ENCODE measurements at regions not wholly inside any gene's neighbourhood (a gene's known extent, or its start where the extent isn't known, plus 50 kb on each side); places are given as distances from the start of the nearest gene placed in this dataset.

DNA sequence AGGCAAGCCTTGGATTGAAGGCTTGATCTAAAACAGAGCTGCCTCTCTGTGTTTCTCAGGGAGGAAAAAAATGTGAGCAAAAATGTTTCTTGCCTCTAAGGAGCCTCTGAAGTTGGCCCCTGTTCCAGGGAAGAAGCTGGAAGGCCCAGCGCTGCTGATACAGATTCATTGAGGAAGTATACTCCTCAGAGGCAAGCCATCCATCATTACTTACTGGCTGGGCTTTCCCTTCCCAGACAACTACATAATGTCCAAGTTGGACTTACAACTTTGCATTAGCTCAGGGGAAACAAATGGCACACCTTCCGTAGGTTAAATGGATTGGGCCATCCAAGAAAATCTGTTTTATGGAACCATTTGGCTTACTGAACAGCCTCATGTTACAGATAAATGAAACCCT lies 263.7 kb upstream of the SEL1L start:
- H3K9ac ChIP-seq (ENCODE audit: low read depth, low read length) = no peak overlapping the region
- H3K27me3 ChIP-seq (ENCODE audit: insufficient read depth, low read length, poor library complexity) = no peaks in the 10 kb centered on the region
- H4K20me1 ChIP-seq (ENCODE audit: insufficient read depth, low read length) = no peaks in the 10 kb centered on the region
- DNase-seq (no peak), ATAC-seq (ENCODE audit: insufficient read depth, low read depth) (no peak)
- no peaks in the 10 kb centered on the region for H3K9me3 ChIP-seq (ENCODE audit: insufficient read depth, low read length, severe bottlenecking)
- H3K36me3 ChIP-seq (ENCODE audit: insufficient read depth, low read length) = no peaks in the 10 kb centered on the region
- H2AFZ ChIP-seq (ENCODE audit: low read depth, low read length) = no peak overlapping the region
- H3K79me2 ChIP-seq (ENCODE audit: insufficient read depth, low read length) = no peaks in the 10 kb centered on the region
- no peak overlapping the region for H3K4me2 ChIP-seq (ENCODE audit: insufficient read depth, low read length)
- H3K4me3 ChIP-seq (ENCODE audit: low read depth in 1 of 2, low read length in 2 of 2) = no peak overlapping the region
- no peak for TF ChIP-seq EZH2 (IDR thresholded peaks at IDR 0.05; ENCODE audit: borderline replicate concordance, low read depth, low read length, severe bottlenecking)
- TF ChIP-seq, protein P1, sequence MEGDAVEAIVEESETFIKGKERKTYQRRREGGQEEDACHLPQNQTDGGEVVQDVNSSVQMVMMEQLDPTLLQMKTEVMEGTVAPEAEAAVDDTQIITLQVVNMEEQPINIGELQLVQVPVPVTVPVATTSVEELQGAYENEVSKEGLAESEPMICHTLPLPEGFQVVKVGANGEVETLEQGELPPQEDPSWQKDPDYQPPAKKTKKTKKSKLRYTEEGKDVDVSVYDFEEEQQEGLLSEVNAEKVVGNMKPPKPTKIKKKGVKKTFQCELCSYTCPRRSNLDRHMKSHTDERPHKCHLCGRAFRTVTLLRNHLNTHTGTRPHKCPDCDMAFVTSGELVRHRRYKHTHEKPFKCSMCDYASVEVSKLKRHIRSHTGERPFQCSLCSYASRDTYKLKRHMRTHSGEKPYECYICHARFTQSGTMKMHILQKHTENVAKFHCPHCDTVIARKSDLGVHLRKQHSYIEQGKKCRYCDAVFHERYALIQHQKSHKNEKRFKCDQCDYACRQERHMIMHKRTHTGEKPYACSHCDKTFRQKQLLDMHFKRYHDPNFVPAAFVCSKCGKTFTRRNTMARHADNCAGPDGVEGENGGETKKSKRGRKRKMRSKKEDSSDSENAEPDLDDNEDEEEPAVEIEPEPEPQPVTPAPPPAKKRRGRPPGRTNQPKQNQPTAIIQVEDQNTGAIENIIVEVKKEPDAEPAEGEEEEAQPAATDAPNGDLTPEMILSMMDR (IDR thresholded peaks at IDR 0.05; ENCODE audit: borderline replicate concordance, extremely low read depth, low read length, poor library complexity, severe bottlenecking) = no peak
- no peak overlapping the region for H3K27ac ChIP-seq (ENCODE audit: low read length)
- H3K4me1 ChIP-seq (ENCODE audit: insufficient read depth, low read length) = no peaks in the 10 kb centered on the region

DNA sequence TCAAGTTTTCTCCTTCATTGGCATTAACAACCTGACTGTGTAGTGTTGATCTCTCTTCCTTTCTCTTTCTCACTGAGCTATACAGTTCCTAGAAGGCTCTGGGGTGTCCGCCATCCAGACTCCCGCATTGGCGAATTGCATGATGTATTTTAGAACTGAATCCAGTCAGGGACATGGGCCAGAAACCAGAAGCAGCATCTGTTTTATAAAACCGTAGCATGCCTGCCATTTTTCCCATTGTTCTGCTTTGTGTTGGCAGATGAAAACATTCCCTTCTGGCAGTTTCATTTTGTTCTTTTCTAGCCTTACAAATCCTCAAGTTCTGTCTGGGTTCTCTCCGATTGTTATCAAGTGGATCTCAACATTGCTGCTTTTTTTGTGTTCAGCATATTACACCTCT lies 268.3 kb upstream of the SEL1L start:
- Histone ChIP-seq H4K20me1 (ENCODE audit: insufficient read depth, low read length) (no peaks in the 10 kb centered on the region), H3K9me3 (ENCODE audit: insufficient read depth, low read length, severe bottlenecking) (no peaks in the 10 kb centered on the region), H3K4me1 (ENCODE audit: insufficient read depth, low read length) (no peaks in the 10 kb centered on the region), H3K9ac (ENCODE audit: low read depth, low read length) (no peak overlapping the region), H3K36me3 (ENCODE audit: insufficient read depth, low read length) (no peaks in the 10 kb centered on the region), H2AFZ (ENCODE audit: low read depth, low read length) (no peak overlapping the region), H3K4me3 (ENCODE audit: low read depth in 1 of 2, low read length in 2 of 2) (no peak overlapping the region), H3K79me2 (ENCODE audit: insufficient read depth, low read length) (no peaks in the 10 kb centered on the region), H3K4me2 (ENCODE audit: insufficient read depth, low read length) (no peak overlapping the region), H3K27me3 (ENCODE audit: insufficient read depth, low read length, poor library complexity) (no peaks in the 10 kb centered on the region), H3K27ac (ENCODE audit: low read length) (no peak overlapping the region)
- ATAC-seq (ENCODE audit: insufficient read depth, low read depth) = no peak
- TF ChIP-seq, protein P1 (IDR thresholded peaks at IDR 0.05; ENCODE audit: borderline replicate concordance, extremely low read depth, low read length, poor library complexity, severe bottlenecking) = no peak
- TF ChIP-seq EZH2 (IDR thresholded peaks at IDR 0.05; ENCODE audit: borderline replicate concordance, low read depth, low read length, severe bottlenecking) = no peak
- DNase-seq = no peak

DNA sequence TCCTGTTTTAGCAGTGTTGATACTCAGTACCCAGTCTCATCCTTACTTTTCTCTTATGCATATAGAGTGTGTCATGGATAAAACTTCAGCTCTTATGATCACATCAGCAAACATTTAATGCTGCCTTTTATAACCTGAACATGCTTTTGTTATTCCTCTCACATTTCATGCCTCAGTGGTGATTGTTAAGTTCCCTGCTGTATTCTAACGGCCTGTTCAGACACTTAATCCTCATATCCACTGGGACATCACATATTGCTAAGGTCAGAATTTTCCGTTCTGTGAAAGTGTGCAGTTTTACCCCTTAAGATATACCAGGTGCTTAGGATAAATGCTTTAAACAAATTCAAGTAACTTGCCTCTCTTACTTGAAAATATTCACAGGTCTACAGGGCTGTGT lies 268.7 kb upstream of the SEL1L start:
- no peak overlapping the region for H2AFZ ChIP-seq (ENCODE audit: low read depth, low read length)
- no peaks in the 10 kb centered on the region for H3K4me1 ChIP-seq (ENCODE audit: insufficient read depth, low read length)
- ATAC-seq (ENCODE audit: insufficient read depth, low read depth) (no peak), DNase-seq (no peak)
- H3K9me3 ChIP-seq (ENCODE audit: insufficient read depth, low read length, severe bottlenecking) = no peaks in the 10 kb centered on the region
- H4K20me1 ChIP-seq (ENCODE audit: insufficient read depth, low read length) = no peaks in the 10 kb centered on the region
- H3K4me2 ChIP-seq (ENCODE audit: insufficient read depth, low read length) = no peak overlapping the region
- no peak overlapping the region for H3K27ac ChIP-seq (ENCODE audit: low read length)
- TF ChIP-seq, protein P1 (IDR thresholded peaks at IDR 0.05; ENCODE audit: borderline replicate concordance, extremely low read depth, low read length, poor library complexity, severe bottlenecking) = no peak
- no peak for TF ChIP-seq EZH2 (IDR thresholded peaks at IDR 0.05; ENCODE audit: borderline replicate concordance, low read depth, low read length, severe bottlenecking)
- no peak overlapping the region for H3K9ac ChIP-seq (ENCODE audit: low read depth, low read length)
- H3K79me2 ChIP-seq (ENCODE audit: insufficient read depth, low read length) = no peaks in the 10 kb centered on the region
- no peak overlapping the region for H3K4me3 ChIP-seq (ENCODE audit: low read depth in 1 of 2, low read length in 2 of 2)
- no peaks in the 10 kb centered on the region for H3K27me3 ChIP-seq (ENCODE audit: insufficient read depth, low read length, poor library complexity)
- no peaks in the 10 kb centered on the region for H3K36me3 ChIP-seq (ENCODE audit: insufficient read depth, low read length)

DNA sequence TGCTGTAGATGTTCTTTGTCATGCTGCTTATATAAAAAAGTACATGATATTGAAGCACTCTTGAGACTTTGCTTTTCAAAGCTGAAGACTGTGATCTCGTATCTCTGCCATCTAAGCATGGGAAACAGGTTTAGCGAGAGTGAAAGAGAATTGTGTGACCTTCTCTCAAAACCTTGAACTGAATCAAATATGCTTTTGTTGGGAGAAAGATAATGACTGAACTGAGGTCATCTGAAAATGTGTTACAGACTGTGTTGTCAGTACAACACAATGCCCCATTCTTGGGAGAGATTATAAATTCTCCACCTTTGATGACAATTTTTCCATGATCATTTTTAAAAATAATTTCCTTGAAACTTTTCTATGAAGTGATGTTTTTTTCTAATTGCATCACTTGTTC lies 272.1 kb upstream of the SEL1L start:
- no peak for TF ChIP-seq EZH2 (IDR thresholded peaks at IDR 0.05; ENCODE audit: borderline replicate concordance, low read depth, low read length, severe bottlenecking)
- TF ChIP-seq, protein P1 (IDR thresholded peaks at IDR 0.05; ENCODE audit: borderline replicate concordance, extremely low read depth, low read length, poor library complexity, severe bottlenecking) = no peak
- Histone ChIP-seq H3K79me2 (ENCODE audit: insufficient read depth, low read length) (no peaks in the 10 kb centered on the region), H3K4me2 (ENCODE audit: insufficient read depth, low read length) (no peak overlapping the region), H3K27me3 (ENCODE audit: insufficient read depth, low read length, poor library complexity) (peaks cover 5% of the 10 kb centered on the region), H3K4me1 (ENCODE audit: insufficient read depth, low read length) (no peaks in the 10 kb centered on the region), H2AFZ (ENCODE audit: low read depth, low read length) (no peak overlapping the region), H3K9me3 (ENCODE audit: insufficient read depth, low read length, severe bottlenecking) (no peaks in the 10 kb centered on the region), H3K36me3 (ENCODE audit: insufficient read depth, low read length) (no peaks in the 10 kb centered on the region), H4K20me1 (ENCODE audit: insufficient read depth, low read length) (no peaks in the 10 kb centered on the region), H3K27ac (ENCODE audit: low read length) (no peak overlapping the region), H3K9ac (ENCODE audit: low read depth, low read length) (no peak overlapping the region), H3K4me3 (ENCODE audit: low read depth in 1 of 2, low read length in 2 of 2) (no peak overlapping the region)
- DNase-seq (no peak), ATAC-seq (ENCODE audit: insufficient read depth, low read depth) (no peak)

All from DND-41 (cell line).